ENCODE measurements at regions not wholly inside any gene's neighbourhood (a gene's known extent, or its start where the extent isn't known, plus 50 kb on each side); places are given as distances from the start of the nearest gene placed in this dataset.

DNA sequence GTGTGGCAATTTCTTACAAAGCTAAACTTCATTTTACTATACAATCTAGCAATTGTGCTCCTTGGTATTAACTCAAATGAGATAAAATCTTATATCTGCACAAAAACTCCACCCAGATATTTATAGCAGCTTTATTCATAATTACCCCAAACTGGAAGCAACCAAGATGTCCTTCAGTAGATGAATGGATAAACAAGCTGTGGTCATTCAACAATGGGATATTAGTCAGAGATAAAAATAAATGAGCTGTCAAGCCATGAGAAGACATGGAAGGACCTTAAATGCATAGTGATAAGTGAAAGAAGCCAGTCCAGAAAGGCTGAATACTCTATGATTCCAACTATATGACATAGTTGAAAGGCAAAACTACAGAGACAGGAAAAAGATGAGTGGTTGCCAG lies 98.9 kb upstream of the BMP2 start:
- TF ChIP-seq ZNF677 (tag by site-specific recombination; IDR thresholded peaks at IDR 0.05) (no peak), ZNF747 (tag by site-specific recombination; IDR thresholded peaks at IDR 0.05) (no peak), ZNF146 (tag by site-specific recombination; IDR thresholded peaks at IDR 0.05) (no peak), ZNF777 (tag by site-specific recombination; IDR thresholded peaks at IDR 0.05; ENCODE audit: borderline replicate concordance) (no peak), ZNF266 (tag by site-specific recombination; IDR thresholded peaks at IDR 0.05; ENCODE audit: low read depth) (no peak), ZNF549 (tag by site-specific recombination; IDR thresholded peaks at IDR 0.05) (no peak), ZNF354C (tag by site-specific recombination; IDR thresholded peaks at IDR 0.05; ENCODE audit: borderline replicate concordance, low read depth) (no peak), ZNF404 (tag by site-specific recombination; IDR thresholded peaks at IDR 0.05) (no peak), KLF16 (tag by site-specific recombination; IDR thresholded peaks at IDR 0.05) (no peak)
- TF ChIP-seq, protein P1, sequence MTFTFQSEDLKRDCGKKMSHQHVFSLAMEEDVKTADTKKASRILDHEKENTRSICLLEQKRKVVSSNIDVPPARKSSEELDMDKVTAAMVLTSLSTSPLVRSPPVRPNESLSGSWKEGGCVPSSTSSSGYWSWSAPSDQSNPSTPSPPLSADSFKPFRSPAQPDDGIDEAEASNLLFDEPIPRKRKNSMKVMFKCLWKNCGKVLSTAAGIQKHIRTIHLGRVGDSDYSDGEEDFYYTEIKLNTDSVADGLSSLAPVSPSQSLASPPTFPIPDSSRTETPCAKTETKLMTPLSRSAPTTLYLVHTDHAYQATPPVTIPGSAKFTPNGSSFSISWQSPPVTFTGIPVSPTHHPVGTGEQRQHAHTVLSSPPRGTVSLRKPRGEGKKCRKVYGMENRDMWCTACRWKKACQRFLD (tag by site-specific recombination; IDR thresholded peaks at IDR 0.05) = no peak
- TF ChIP-seq, protein P2, sequence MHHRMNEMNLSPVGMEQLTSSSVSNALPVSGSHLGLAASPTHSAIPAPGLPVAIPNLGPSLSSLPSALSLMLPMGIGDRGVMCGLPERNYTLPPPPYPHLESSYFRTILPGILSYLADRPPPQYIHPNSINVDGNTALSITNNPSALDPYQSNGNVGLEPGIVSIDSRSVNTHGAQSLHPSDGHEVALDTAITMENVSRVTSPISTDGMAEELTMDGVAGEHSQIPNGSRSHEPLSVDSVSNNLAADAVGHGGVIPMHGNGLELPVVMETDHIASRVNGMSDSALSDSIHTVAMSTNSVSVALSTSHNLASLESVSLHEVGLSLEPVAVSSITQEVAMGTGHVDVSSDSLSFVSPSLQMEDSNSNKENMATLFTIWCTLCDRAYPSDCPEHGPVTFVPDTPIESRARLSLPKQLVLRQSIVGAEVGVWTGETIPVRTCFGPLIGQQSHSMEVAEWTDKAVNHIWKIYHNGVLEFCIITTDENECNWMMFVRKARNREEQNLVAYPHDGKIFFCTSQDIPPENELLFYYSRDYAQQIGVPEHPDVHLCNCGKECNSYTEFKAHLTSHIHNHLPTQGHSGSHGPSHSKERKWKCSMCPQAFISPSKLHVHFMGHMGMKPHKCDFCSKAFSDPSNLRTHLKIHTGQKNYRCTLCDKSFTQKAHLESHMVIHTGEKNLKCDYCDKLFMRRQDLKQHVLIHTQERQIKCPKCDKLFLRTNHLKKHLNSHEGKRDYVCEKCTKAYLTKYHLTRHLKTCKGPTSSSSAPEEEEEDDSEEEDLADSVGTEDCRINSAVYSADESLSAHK (tag by site-specific recombination; IDR thresholded peaks at IDR 0.05) = no peak
- H3K4me3 ChIP-seq (ENCODE audit: low read depth, low read length) = no peak overlapping the region
- ChIA-PET CTCF (interaction anchor here (0.7 to 1.0 kb wide), 2 partner anchors 9 to 35 kb away, joined by 3 read pairs; no protein-coding TSS in a partner anchor), POLR2A (no interaction called here)
- no peaks in the 10 kb centered on the region for H3K36me3 ChIP-seq (ENCODE audit: control insufficient read depth in 2 of 2, insufficient read depth in 1 of 2, low read length in 2 of 2)
- no peak overlapping the region for H3K27ac ChIP-seq (ENCODE audit: extremely low read depth, low read depth, low read length)
- H3K9me3 ChIP-seq (ENCODE audit: control insufficient read depth, insufficient read depth, low read depth, low read length) = no peaks in the 10 kb centered on the region
- H3K4me1 ChIP-seq (ENCODE audit: control insufficient read depth, insufficient read depth, low read length) = peaks cover under 1% of the 10 kb centered on the region; the same call in 1 of the 2 replicates

DNA sequence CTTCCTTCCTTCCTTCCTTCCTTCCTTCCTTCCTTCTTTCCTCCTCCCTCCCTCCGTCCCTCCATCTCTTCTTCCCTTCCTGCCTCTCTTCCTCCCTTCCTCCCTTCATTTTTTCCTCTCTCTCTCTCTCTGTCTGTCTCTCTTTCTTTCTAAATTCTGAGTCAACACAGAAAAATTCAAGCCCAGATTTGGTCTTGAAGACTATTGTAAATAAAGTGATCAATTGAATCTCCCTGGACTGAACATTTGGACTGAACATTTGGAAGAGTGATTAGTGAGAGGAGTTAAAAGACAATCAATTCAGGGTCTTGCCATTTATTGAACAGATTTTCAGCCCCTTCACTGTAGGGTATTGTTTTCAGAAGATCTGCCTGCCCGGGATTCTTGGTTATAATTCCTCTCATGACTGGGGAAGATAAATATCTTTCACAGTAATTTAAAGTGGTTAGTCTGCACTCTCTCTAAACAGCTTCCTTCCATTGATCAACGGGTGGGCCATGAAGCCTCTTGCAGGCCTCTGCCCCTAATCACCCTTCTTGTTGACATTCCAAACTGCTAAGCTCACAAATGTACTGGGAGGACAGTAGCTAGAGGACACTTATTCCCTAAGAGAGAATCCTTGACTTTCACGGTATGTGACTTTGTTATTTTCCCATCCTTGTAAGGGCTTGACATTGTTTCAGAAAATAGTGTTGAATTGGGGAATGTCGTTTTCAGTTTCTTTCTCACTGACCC lies 101.7 kb upstream of the BMP2 start:
- Histone ChIP-seq H3K9me3 (ENCODE audit: control insufficient read depth, insufficient read depth, low read depth, low read length) (no peaks in the 10 kb centered on the region), H3K4me1 (ENCODE audit: control insufficient read depth, insufficient read depth, low read length) (peaks cover 9% of the 10 kb centered on the region), H3K27ac (ENCODE audit: extremely low read depth, low read depth, low read length) (no peak overlapping the region), H3K4me3 (ENCODE audit: low read depth, low read length) (no peak overlapping the region), H3K36me3 (ENCODE audit: control insufficient read depth in 2 of 2, insufficient read depth in 1 of 2, low read length in 2 of 2) (no peaks in the 10 kb centered on the region)
- CTCF ChIA-PET = interaction anchor here (0.7 to 2.8 kb wide), 2 partner anchors 52 to 100 kb away, joined by 4 to 9 read pairs; no protein-coding TSS in a partner anchor
- POLR2A ChIA-PET = interaction anchor here (0.8 to 1.1 kb wide), 3 partner anchors 39 to 101 kb away, joined by 3 to 4 read pairs (median 3); partner anchors contain the start of gene BMP2
- TF ChIP-seq, protein P3, sequence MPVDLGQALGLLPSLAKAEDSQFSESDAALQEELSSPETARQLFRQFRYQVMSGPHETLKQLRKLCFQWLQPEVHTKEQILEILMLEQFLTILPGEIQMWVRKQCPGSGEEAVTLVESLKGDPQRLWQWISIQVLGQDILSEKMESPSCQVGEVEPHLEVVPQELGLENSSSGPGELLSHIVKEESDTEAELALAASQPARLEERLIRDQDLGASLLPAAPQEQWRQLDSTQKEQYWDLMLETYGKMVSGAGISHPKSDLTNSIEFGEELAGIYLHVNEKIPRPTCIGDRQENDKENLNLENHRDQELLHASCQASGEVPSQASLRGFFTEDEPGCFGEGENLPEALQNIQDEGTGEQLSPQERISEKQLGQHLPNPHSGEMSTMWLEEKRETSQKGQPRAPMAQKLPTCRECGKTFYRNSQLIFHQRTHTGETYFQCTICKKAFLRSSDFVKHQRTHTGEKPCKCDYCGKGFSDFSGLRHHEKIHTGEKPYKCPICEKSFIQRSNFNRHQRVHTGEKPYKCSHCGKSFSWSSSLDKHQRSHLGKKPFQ (tag by site-specific recombination; IDR thresholded peaks at IDR 0.05) = no peak
- TF ChIP-seq KLF8 (tag by site-specific recombination; IDR thresholded peaks at IDR 0.05) = no peak
- TF ChIP-seq, protein P4, sequence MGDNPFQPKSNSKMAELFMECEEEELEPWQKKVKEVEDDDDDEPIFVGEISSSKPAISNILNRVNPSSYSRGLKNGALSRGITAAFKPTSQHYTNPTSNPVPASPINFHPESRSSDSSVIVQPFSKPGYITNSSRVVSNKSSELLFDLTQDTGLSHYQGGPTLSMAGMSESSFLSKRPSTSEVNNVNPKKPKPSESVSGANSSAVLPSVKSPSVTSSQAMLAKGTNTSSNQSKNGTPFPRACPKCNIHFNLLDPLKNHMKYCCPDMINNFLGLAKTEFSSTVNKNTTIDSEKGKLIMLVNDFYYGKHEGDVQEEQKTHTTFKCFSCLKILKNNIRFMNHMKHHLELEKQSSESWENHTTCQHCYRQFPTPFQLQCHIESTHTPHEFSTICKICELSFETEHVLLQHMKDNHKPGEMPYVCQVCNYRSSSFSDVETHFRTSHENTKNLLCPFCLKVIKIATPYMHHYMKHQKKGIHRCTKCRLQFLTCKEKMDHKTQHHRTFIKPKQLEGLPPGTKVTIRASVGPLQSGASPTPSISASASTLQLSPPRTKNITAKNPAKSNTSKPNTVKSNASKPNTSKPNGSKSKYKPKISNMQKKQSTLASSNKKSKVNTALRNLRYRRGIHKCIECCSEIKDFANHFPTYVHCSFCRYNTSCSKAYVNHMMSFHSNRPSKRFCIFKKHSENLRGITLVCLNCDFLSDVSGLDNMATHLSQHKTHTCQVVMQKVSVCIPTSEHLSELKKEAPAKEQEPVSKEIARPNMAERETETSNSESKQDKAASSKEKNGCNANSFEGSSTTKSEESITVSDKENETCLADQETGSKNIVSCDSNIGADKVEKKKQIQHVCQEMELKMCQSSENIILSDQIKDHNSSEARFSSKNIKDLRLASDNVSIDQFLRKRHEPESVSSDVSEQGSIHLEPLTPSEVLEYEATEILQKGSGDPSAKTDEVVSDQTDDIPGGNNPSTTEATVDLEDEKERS (tag by site-specific recombination; IDR thresholded peaks at IDR 0.05) = no peak
- TF ChIP-seq ZNF785 (tag by site-specific recombination; IDR thresholded peaks at IDR 0.05) = no peak
- no peak for TF ChIP-seq MZF1 (tag by site-specific recombination; IDR thresholded peaks at IDR 0.05; ENCODE audit: borderline replicate concordance)
- TF ChIP-seq SCRT1 (tag by site-specific recombination; IDR thresholded peaks at IDR 0.05; ENCODE audit: borderline replicate concordance) = no peak
- no peak for TF ChIP-seq ZNF354C (tag by site-specific recombination; IDR thresholded peaks at IDR 0.05; ENCODE audit: borderline replicate concordance, low read depth)
- no peak for TF ChIP-seq ZNF747 (tag by site-specific recombination; IDR thresholded peaks at IDR 0.05)
- TF ChIP-seq, protein P5, sequence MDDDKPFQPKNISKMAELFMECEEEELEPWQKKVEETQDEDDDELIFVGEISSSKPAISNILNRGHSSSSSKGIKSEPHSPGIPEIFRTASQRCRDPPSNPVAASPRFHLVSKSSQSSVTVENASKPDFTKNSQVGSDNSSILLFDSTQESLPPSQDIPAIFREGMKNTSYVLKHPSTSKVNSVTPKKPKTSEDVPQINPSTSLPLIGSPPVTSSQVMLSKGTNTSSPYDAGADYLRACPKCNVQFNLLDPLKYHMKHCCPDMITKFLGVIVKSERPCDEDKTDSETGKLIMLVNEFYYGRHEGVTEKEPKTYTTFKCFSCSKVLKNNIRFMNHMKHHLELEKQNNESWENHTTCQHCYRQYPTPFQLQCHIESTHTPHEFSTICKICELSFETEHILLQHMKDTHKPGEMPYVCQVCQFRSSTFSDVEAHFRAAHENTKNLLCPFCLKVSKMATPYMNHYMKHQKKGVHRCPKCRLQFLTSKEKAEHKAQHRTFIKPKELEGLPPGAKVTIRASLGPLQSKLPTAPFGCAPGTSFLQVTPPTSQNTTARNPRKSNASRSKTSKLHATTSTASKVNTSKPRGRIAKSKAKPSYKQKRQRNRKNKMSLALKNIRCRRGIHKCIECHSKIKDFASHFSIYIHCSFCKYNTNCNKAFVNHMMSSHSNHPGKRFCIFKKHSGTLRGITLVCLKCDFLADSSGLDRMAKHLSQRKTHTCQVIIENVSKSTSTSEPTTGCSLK (tag by site-specific recombination; IDR thresholded peaks at IDR 0.05) = no peak
- TF ChIP-seq ZNF48 (tag by site-specific recombination; IDR thresholded peaks at IDR 0.05) = no peak
- TF ChIP-seq ZNF560 (tag by site-specific recombination; IDR thresholded peaks at IDR 0.05; ENCODE audit: borderline replicate concordance) = no peak
- no peak for TF ChIP-seq ZNF174 (tag by site-specific recombination; IDR thresholded peaks at IDR 0.05)
- TF ChIP-seq WT1 (tag by site-specific recombination; IDR thresholded peaks at IDR 0.05) = no peak
- no peak for TF ChIP-seq GLIS2 (tag by site-specific recombination; IDR thresholded peaks at IDR 0.05)
